ENCODE measurements at regions not wholly inside any gene's neighbourhood (a gene's known extent, or its start where the extent isn't known, plus 50 kb on each side); places are given as distances from the start of the nearest gene placed in this dataset.
"Not testable (repeated sequence)": the region's sequence is repeated elsewhere in the genome, so short reads cannot be mapped to it uniquely, and the experiment has no call there.

DNA sequence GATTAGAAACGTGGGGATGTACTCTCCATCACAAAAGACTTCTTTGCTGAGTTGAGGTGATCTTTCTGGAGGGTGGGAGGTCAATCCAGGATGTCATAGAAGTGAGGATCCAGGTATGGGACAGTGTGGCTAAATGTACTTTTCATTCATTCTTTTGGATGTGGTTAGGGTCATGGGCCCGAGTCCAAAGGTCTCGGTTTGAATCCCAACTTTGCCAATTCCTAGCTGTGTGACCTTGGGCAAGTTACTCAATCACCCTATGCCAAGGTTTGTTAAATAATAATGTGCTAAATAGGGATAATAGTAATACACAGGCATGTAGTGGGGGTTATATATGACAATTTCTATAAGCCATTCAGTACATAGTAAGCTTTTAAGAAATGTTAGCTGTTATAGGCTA, 91.4 kb downstream of the SAMD9 start:
- Histone ChIP-seq H3F3A (ENCODE audit: low read depth) (no peaks in the 10 kb centered on the region), H3K4me3 (ENCODE audit: low read length, poor library complexity, severe bottlenecking) (no peak overlapping the region), H3K9me2 (replicated peaks; ENCODE audit: low read depth, low read length) (no peaks in the 10 kb centered on the region), H3K4me2 (ENCODE audit: low read depth, low read length, poor library complexity, severe bottlenecking) (no peak overlapping the region), H4K20me1 (ENCODE audit: insufficient read depth, low read length, poor library complexity, severe bottlenecking) (no peaks in the 10 kb centered on the region), H3K36me3 (ENCODE audit: insufficient read depth, low read length) (no peaks in the 10 kb centered on the region), H3K4me1 (ENCODE audit: insufficient read depth, low read length, poor library complexity, severe bottlenecking) (peaks cover 12% of the 10 kb centered on the region), H3K9ac (ENCODE audit: low read depth, low read length, poor library complexity, severe bottlenecking) (no peak overlapping the region), H3K79me2 (ENCODE audit: insufficient read depth, low read length) (no peaks in the 10 kb centered on the region), H3K9me3 (ENCODE audit: insufficient read depth, low read depth, low read length) (0 out of 2 replicates have a peak, but pooled peaks cover 2% of the 10 kb centered on the region), H3K27me3 (ENCODE audit: insufficient read depth, low read length, poor library complexity, severe bottlenecking) (no peaks in the 10 kb centered on the region), H2AFZ (ENCODE audit: low read length) (no peak overlapping the region)
- TF ChIP-seq, protein P1, sequence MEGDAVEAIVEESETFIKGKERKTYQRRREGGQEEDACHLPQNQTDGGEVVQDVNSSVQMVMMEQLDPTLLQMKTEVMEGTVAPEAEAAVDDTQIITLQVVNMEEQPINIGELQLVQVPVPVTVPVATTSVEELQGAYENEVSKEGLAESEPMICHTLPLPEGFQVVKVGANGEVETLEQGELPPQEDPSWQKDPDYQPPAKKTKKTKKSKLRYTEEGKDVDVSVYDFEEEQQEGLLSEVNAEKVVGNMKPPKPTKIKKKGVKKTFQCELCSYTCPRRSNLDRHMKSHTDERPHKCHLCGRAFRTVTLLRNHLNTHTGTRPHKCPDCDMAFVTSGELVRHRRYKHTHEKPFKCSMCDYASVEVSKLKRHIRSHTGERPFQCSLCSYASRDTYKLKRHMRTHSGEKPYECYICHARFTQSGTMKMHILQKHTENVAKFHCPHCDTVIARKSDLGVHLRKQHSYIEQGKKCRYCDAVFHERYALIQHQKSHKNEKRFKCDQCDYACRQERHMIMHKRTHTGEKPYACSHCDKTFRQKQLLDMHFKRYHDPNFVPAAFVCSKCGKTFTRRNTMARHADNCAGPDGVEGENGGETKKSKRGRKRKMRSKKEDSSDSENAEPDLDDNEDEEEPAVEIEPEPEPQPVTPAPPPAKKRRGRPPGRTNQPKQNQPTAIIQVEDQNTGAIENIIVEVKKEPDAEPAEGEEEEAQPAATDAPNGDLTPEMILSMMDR (conservative IDR thresholded peaks at IDR 0.05; ENCODE audit: low read length) = no peak
- TF ChIP-seq EZH2phosphoT487 (IDR thresholded peaks at IDR 0.05; ENCODE audit: borderline replicate concordance) = no peak

DNA sequence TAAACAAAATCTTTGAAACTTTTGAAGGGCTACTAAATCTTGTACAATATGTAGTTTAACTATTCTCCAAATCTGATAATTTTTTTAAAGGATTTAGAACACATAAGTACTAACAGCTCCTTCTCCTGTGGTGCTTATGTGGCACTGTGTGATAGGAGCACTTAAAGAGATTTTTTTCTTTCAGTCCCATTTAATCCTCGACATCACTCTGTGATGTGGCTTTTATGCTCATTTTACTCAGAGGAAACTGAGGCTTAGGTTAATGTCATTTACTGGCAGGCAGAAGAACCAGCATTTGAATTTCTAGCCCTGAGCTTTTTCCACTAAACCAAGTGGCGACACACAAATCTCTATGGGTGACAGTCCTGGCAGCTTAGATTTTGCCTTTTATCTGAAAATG, 92.4 kb downstream of the SAMD9 start:
- no peaks in the 10 kb centered on the region for H3F3A ChIP-seq (ENCODE audit: low read depth)
- no peaks in the 10 kb centered on the region for H3K27me3 ChIP-seq (ENCODE audit: insufficient read depth, low read length, poor library complexity, severe bottlenecking)
- H3K4me1 ChIP-seq (ENCODE audit: insufficient read depth, low read length, poor library complexity, severe bottlenecking) = peaks cover 12% of the 10 kb centered on the region
- no peaks in the 10 kb centered on the region for H3K79me2 ChIP-seq (ENCODE audit: insufficient read depth, low read length)
- no peak overlapping the region for H3K9ac ChIP-seq (ENCODE audit: low read depth, low read length, poor library complexity, severe bottlenecking)
- TF ChIP-seq EZH2phosphoT487 (IDR thresholded peaks at IDR 0.05; ENCODE audit: borderline replicate concordance) = no peak
- TF ChIP-seq, protein P1 (conservative IDR thresholded peaks at IDR 0.05; ENCODE audit: low read length) = no peak
- no peak overlapping the region for H2AFZ ChIP-seq (ENCODE audit: low read length)
- no peaks in the 10 kb centered on the region for H4K20me1 ChIP-seq (ENCODE audit: insufficient read depth, low read length, poor library complexity, severe bottlenecking)
- no peak overlapping the region for H3K4me3 ChIP-seq (ENCODE audit: low read length, poor library complexity, severe bottlenecking)
- no peaks in the 10 kb centered on the region for H3K36me3 ChIP-seq (ENCODE audit: insufficient read depth, low read length)
- no peak overlapping the region for H3K4me2 ChIP-seq (ENCODE audit: low read depth, low read length, poor library complexity, severe bottlenecking)
- H3K9me2 ChIP-seq (replicated peaks; ENCODE audit: low read depth, low read length) = no peaks in the 10 kb centered on the region
- no peaks in the 10 kb centered on the region for H3K9me3 ChIP-seq (ENCODE audit: insufficient read depth, low read depth, low read length)

DNA sequence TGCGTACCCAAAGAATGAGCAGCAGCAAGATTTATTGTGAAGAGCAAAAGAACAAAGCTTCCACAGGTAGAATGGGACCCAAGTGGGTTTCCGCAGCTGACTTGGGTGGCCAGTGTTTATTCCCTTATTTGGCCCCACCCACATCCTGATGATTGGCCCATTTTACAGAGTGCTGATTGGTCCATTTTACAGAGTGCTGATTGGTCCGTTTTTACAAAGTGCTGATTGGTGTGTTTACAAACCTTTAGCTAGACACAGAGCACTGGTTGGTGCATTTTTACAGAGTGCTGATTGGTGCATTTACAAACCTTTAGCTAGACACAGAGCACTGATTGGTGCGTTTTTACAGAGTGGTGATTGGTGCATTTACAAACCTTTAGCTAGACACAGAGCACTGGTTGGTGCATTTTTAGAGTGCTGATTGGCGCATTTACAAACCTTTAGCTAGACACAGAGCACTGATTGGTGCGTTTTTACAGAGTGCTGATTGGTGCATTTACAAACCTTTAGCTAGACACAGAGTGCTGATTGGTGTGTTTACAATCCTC, 94.8 kb downstream of the SAMD9 start:
- H3K4me1 ChIP-seq (ENCODE audit: insufficient read depth, low read length, poor library complexity, severe bottlenecking) = peaks cover 18% of the 10 kb centered on the region
- not testable (repeated sequence) for H3F3A ChIP-seq (ENCODE audit: low read depth); H3K27me3 ChIP-seq (ENCODE audit: insufficient read depth, low read length, poor library complexity, severe bottlenecking); H4K20me1 ChIP-seq (ENCODE audit: insufficient read depth, low read length, poor library complexity, severe bottlenecking); H3K4me3 ChIP-seq (ENCODE audit: low read length, poor library complexity, severe bottlenecking); H2AFZ ChIP-seq (ENCODE audit: low read length); H3K36me3 ChIP-seq (ENCODE audit: insufficient read depth, low read length); H3K4me2 ChIP-seq (ENCODE audit: low read depth, low read length, poor library complexity, severe bottlenecking); H3K9me2 ChIP-seq (replicated peaks; ENCODE audit: low read depth, low read length); H3K9me3 ChIP-seq (ENCODE audit: insufficient read depth, low read depth, low read length); H3K79me2 ChIP-seq (ENCODE audit: insufficient read depth, low read length); H3K9ac ChIP-seq (ENCODE audit: low read depth, low read length, poor library complexity, severe bottlenecking)

DNA sequence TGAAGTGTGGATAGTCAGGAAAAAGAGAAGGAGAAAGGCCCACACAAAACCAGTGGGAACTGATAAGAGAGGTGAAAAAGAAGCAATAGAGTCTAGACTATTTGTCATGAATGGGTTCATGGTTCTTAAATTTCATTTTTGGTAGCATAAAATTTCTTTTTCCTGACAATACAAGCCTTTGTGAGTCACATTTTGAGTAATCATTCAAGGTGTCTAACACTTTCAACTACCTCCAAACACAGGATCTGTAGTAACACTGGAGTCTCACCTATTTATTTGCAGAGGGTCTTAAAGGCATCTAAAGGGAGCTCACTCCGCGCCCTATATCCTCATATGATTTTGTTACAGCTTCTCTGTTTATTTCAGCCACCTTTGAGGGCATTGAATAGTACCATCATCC, 96.0 kb downstream of the SAMD9 start:
- H3K27me3 ChIP-seq (ENCODE audit: insufficient read depth, low read length, poor library complexity, severe bottlenecking) = no peaks in the 10 kb centered on the region
- H3K9me2 ChIP-seq (replicated peaks; ENCODE audit: low read depth, low read length) = no peaks in the 10 kb centered on the region
- H3K4me3 ChIP-seq (ENCODE audit: low read length, poor library complexity, severe bottlenecking) = no peak overlapping the region
- H3K36me3 ChIP-seq (ENCODE audit: insufficient read depth, low read length) = no peaks in the 10 kb centered on the region
- H3K9ac ChIP-seq (ENCODE audit: low read depth, low read length, poor library complexity, severe bottlenecking) = no peak overlapping the region
- no peak overlapping the region for H3K4me2 ChIP-seq (ENCODE audit: low read depth, low read length, poor library complexity, severe bottlenecking)
- TF ChIP-seq EZH2phosphoT487 (IDR thresholded peaks at IDR 0.05; ENCODE audit: borderline replicate concordance) = no peak
- TF ChIP-seq, protein P1 (conservative IDR thresholded peaks at IDR 0.05; ENCODE audit: low read length) = no peak
- H3K79me2 ChIP-seq (ENCODE audit: insufficient read depth, low read length) = no peaks in the 10 kb centered on the region
- H3K9me3 ChIP-seq (ENCODE audit: insufficient read depth, low read depth, low read length) = no peaks in the 10 kb centered on the region
- no peaks in the 10 kb centered on the region for H4K20me1 ChIP-seq (ENCODE audit: insufficient read depth, low read length, poor library complexity, severe bottlenecking)
- H3K4me1 ChIP-seq (ENCODE audit: insufficient read depth, low read length, poor library complexity, severe bottlenecking) = peaks cover 25% of the 10 kb centered on the region
- H3F3A ChIP-seq (ENCODE audit: low read depth) = no peaks in the 10 kb centered on the region
- H2AFZ ChIP-seq (ENCODE audit: low read length) = no peak overlapping the region

Data from Loucy (cell line).